H1 (cell line): ENCODE measurements at regions not wholly inside any gene's neighbourhood (a gene's known extent, or its start where the extent isn't known, plus 50 kb on each side); places are given as distances from the start of the nearest gene placed in this dataset.

ENCODE experiments used
- CTCF ChIA-PET: fragments of 300-600 bp; sonication (Branson Sonifier 250); formaldehyde crosslinking; loops from one replicate; lab custom pipeline; 2021; ENCODE audit not compliant: partially characterized antibody; lab: Charles Lee
- POLR2A ChIA-PET: fragments of 300-600 bp; sonication (Branson Sonifier 250); formaldehyde crosslinking; loops from one replicate; lab custom pipeline; 2021; ENCODE audit warnings: inconsistent platforms; ENCODE audit not compliant: partially characterized antibody; lab: Charles Lee
- DNase-seq, 2 experiments: peaks; one replicate each; pipeline versions ENCODE4 v3.0.0 to v3.0.0-alpha.2; 2010 to 2022; ENCODE audit warnings: low spot score in 2 of 2, low read depth in 1 of 2, mixed read lengths in 1 of 2
- FAIRE-seq: peaks from 2 replicates; lab custom pipeline; 2011; peaks lifted over from hg19 to GRCh38; lab: Jason Lieb, UNC
- H2AFZ ChIP-seq: 2 replicates; pipeline ENCODE4 v1.8.1; 2012; ENCODE audit warnings: low read length, inconsistent platforms
- H2AK5ac ChIP-seq: 2 replicates; pipeline ENCODE4 v1.6.1; 2013; ENCODE audit warnings: low read depth, low read length
- H2BK120ac ChIP-seq: replicated peaks from 2 replicates; pipeline ENCODE3; 2013; ENCODE audit warnings: low read depth, low read length, inconsistent platforms
- H2BK12ac ChIP-seq: 2 replicates; pipeline ENCODE4 v1.6.1; 2013; ENCODE audit warnings: low read depth, low read length
- H2BK15ac ChIP-seq: 2 replicates; pipeline ENCODE4 v1.6.1; 2013; ENCODE audit warnings: low read length
- H2BK20ac ChIP-seq: 2 replicates; pipeline ENCODE4 v1.6.1; 2013; ENCODE audit warnings: low read length
- H2BK5ac ChIP-seq: 2 replicates; pipeline ENCODE4 v1.6.1; 2013; ENCODE audit warnings: low read depth, low read length
- H3K14ac ChIP-seq: 2 replicates; pipeline ENCODE4 v1.6.1; 2013; ENCODE audit warnings: inconsistent platforms; ENCODE audit not compliant: insufficient read length
- H3K18ac ChIP-seq: 2 replicates; pipeline ENCODE4 v1.6.1; 2013; ENCODE audit warnings: low read length; ENCODE audit errors: extremely low read depth
- H3K23ac ChIP-seq: 2 replicates; pipeline ENCODE4 v1.6.1; 2013; ENCODE audit warnings: inconsistent platforms; ENCODE audit not compliant: insufficient read length
- H3K23me2 ChIP-seq: 2 replicates; pipeline ENCODE4 v1.6.1; 2013; ENCODE audit warnings: low read depth, low read length
- H3K27ac ChIP-seq: 2 replicates; pipeline ENCODE4 v1.6.1; 2011; ENCODE audit warnings: low read depth, low read length, inconsistent platforms
- H3K27me3 ChIP-seq, 4 experiments: replicated peaks in 1 of 4; 1 replicate in 1 of 4; 2 replicates in 3 of 4; pipeline versions ENCODE4 v1.6.1 to v1.8.1; 2011 to 2013; ENCODE audit warnings: low read length in 3 of 4, mild to moderate bottlenecking in 3 of 4, inconsistent platforms in 2 of 4, mixed read lengths in 2 of 4, moderate library complexity in 1 of 4; ENCODE audit not compliant: control insufficient read depth in 3 of 4, insufficient read depth in 3 of 4; ENCODE audit errors: extremely low read depth in 1 of 4
- H3K36me3 ChIP-seq, 4 experiments: 2 replicates each; pipeline versions ENCODE4 v1.6.1 to v1.8.1; 2011 to 2013; ENCODE audit warnings: mild to moderate bottlenecking in 4 of 4, low read length in 3 of 4, moderate library complexity in 2 of 4, control low read depth in 1 of 4, inconsistent platforms in 1 of 4; ENCODE audit not compliant: insufficient read depth in 4 of 4, control insufficient read depth in 2 of 4
- H3K4ac ChIP-seq: replicated peaks from 2 replicates; pipeline ENCODE3; 2013; ENCODE audit warnings: low read length, low read depth, mixed read lengths, inconsistent platforms; ENCODE audit not compliant: insufficient read length
- H3K4me1 ChIP-seq, 4 experiments: replicated peaks in 1 of 4; 1 replicate in 1 of 4; 2 replicates in 3 of 4; pipeline versions ENCODE4 v1.6.1 to v1.8.1; 2011 to 2013; ENCODE audit warnings: low read length in 3 of 4, inconsistent platforms in 2 of 4, mixed read lengths in 1 of 4; ENCODE audit not compliant: insufficient read depth in 4 of 4, control insufficient read depth in 3 of 4
- H3K4me2 ChIP-seq, 2 experiments: 2 replicates each; pipeline versions ENCODE4 v1.6.1 to v1.8.1; 2011 to 2013; ENCODE audit warnings: low read depth in 2 of 2, low read length in 2 of 2, control low read depth in 1 of 2, inconsistent platforms in 1 of 2, mild to moderate bottlenecking in 1 of 2; ENCODE audit not compliant: insufficient read depth in 1 of 2
- H3K4me3 ChIP-seq, 4 experiments: fragments of 200-600, 300-600 bp in 1 of 4; sonication (generic), shearing (Covaris generic), sonication (Bioruptor Twin) in 1 of 4; 2 replicates each; pipeline versions ENCODE4 v1.5.1 to v1.8.1; 2011 to 2016; ENCODE audit warnings: low read length in 4 of 4, low read depth in 3 of 4, control low read depth in 2 of 4, inconsistent platforms in 2 of 4, mild to moderate bottlenecking in 2 of 4, mixed read lengths in 1 of 4, moderate library complexity in 1 of 4; ENCODE audit not compliant: insufficient read depth in 2 of 4; ENCODE audit errors: extremely low read depth in 1 of 4
- H3K56ac ChIP-seq: replicated peaks from 2 replicates; pipeline ENCODE3; 2013; ENCODE audit warnings: low read depth, mild to moderate bottlenecking, mixed read lengths, low read length, inconsistent platforms; ENCODE audit not compliant: insufficient read length
- H3K79me1 ChIP-seq: 2 replicates; pipeline ENCODE4 v1.6.1; 2013; ENCODE audit warnings: low read depth, low read length, control low read depth
- H3K79me2 ChIP-seq, 2 experiments: 2 replicates each; pipeline versions ENCODE4 v1.6.1 to v1.8.1; 2012 to 2013; ENCODE audit warnings: low read length in 2 of 2, mild to moderate bottlenecking in 2 of 2, inconsistent platforms in 1 of 2; ENCODE audit not compliant: insufficient read depth in 2 of 2, control insufficient read depth in 1 of 2
- H3K9ac ChIP-seq, 4 experiments: replicated peaks in 1 of 4; 1 replicate in 1 of 4; 2 replicates in 3 of 4; pipeline versions ENCODE4 v1.6.1 to v1.8.1; 2011 to 2013; ENCODE audit warnings: low read depth in 3 of 4, low read length in 3 of 4, control low read depth in 2 of 4, mild to moderate bottlenecking in 2 of 4, moderate library complexity in 2 of 4, inconsistent platforms in 1 of 4; ENCODE audit errors: extremely low read depth in 1 of 4
- H3K9me3 ChIP-seq, 2 experiments: 2 replicates each; pipeline versions ENCODE4 v1.6.1 to v1.8.1; 2012 to 2013; ENCODE audit warnings: mild to moderate bottlenecking in 2 of 2, moderate library complexity in 2 of 2, control low read depth in 1 of 2, inconsistent platforms in 1 of 2, low read depth in 1 of 2, low read length in 1 of 2, mixed read lengths in 1 of 2; ENCODE audit not compliant: insufficient read depth in 2 of 2
- H4K20me1 ChIP-seq, 2 experiments: replicated peaks in 1 of 2; 2 replicates each; pipeline versions ENCODE3 to v1.8.1; 2011 to 2013; ENCODE audit warnings: inconsistent platforms in 2 of 2, low read length in 2 of 2, mild to moderate bottlenecking in 1 of 2; ENCODE audit not compliant: insufficient read depth in 2 of 2, control insufficient read depth in 1 of 2
- H4K5ac ChIP-seq: 2 replicates; pipeline ENCODE4 v1.6.1; 2013; ENCODE audit warnings: low read length, low read depth, mixed read lengths, inconsistent platforms; ENCODE audit not compliant: insufficient read length
- H4K8ac ChIP-seq: 2 replicates; pipeline ENCODE4 v1.8.0; 2013; ENCODE audit warnings: mild to moderate bottlenecking, moderate library complexity, low read length, inconsistent platforms; ENCODE audit not compliant: insufficient read depth; ENCODE audit errors: extremely low read depth
- H4K91ac ChIP-seq: replicated peaks from 2 replicates; pipeline ENCODE3; 2013; ENCODE audit warnings: low read length, mixed read lengths, inconsistent platforms; ENCODE audit not compliant: insufficient read length
- CHD1 ChIP-seq: IDR thresholded peaks from 2 replicates; pipeline ENCODE4 v1.6.1; 2012; ENCODE audit warnings: low read depth, low read length, improper control_type of control experiment
- EGR1 ChIP-seq: IDR thresholded peaks from 2 replicates; pipeline ENCODE4 v1.6.1; 2011; ENCODE audit warnings: low read depth, low read length, borderline replicate concordance
- KDM4A ChIP-seq: IDR thresholded peaks from one replicate; pipeline ENCODE4 v1.7.1; 2012; ENCODE audit warnings: low read depth, mild to moderate bottlenecking, moderate library complexity, low read length, inconsistent platforms; ENCODE audit not compliant: severe bottlenecking
- MAFK ChIP-seq: IDR thresholded peaks from 2 replicates; pipeline ENCODE4 v1.6.1; 2012; ENCODE audit warnings: low read depth, mild to moderate bottlenecking, improper control_type of control experiment, low read length
- SP2 ChIP-seq: IDR thresholded peaks from 2 replicates; pipeline ENCODE4 v1.6.1; 2012; ENCODE audit warnings: mild to moderate bottlenecking, low read length, inconsistent platforms
- WGBS, 2 experiments: shearing (Covaris generic) in 1 of 2; methylation state at CpG; one replicate each; pipeline versions ENCODE4 v1.1.6 to v1.1.7; 2013 to 2015; ENCODE audit warnings: low lambda C conversion rate in 2 of 2, mixed read lengths in 2 of 2, inconsistent platforms in 1 of 2, low coverage in 1 of 2, missing lambda C conversion rate in 1 of 2; ENCODE audit not compliant: insufficient replicate concordance in 2 of 2, insufficient coverage in 1 of 2, insufficient read length in 1 of 2; ENCODE audit errors: extremely low coverage in 1 of 2, missing lambda C conversion rate in 1 of 2; 5-methylcytosine and 5-hydroxymethylcytosine counted together
- TF ChIP-seq, protein P1 (sequence below): IDR thresholded peaks from 2 replicates; pipeline ENCODE4 v1.6.1; 2011; ENCODE audit warnings: low read depth, mild to moderate bottlenecking, low read length; ENCODE audit not compliant: insufficient read depth

DNA sequence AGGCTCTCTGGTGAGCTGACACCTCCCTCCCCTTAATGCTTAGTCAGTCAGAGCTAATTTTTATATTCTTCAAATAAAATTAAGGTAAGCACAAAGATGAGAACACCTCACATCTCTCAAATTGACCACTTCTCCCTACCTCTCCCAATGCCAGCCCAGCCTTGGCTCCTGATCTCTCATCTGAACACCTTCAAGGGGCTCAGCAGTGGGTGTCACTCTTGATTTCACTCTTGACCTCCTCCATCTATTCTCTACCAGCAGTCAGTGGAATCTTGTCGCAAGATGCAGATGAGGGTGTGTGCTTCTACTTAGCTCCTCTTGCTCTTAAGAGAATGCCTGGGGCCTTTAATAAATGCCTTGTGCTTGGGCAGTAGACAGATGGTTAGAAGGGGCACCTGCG, 309.0 kb upstream of the IRX3 start:
- H2BK120ac ChIP-seq = no peak overlapping the region
- H3K9ac ChIP-seq = no peak overlapping the region
- no peak overlapping the region for H3K14ac ChIP-seq
- POLR2A ChIA-PET = interaction anchor here (1.5 kb wide), 1 partner anchor 10 kb away, joined by 6 read pairs; no protein-coding TSS in a partner anchor
- no peaks in the 10 kb centered on the region for H3K79me2 ChIP-seq
- H4K5ac ChIP-seq = no peak overlapping the region
- H2AFZ ChIP-seq = no peak overlapping the region
- H2AK5ac ChIP-seq = no peak overlapping the region
- no peak overlapping the region for H3K23ac ChIP-seq
- FAIRE-seq (no peak), DNase-seq (no peak)
- H3K27ac ChIP-seq = no peak overlapping the region
- CTCF ChIA-PET = no interaction called here
- no peak overlapping the region for H2BK20ac ChIP-seq
- no peak overlapping the region for H2BK15ac ChIP-seq
- no peak overlapping the region for H2BK12ac ChIP-seq
- H2BK5ac ChIP-seq = no peak overlapping the region
- no peak overlapping the region for H4K91ac ChIP-seq
- no peaks in the 10 kb centered on the region for H3K36me3 ChIP-seq
- 0 out of 2 replicates have a peak overlapping the region, but pooled peaks have one; percentile 4 for H3K18ac ChIP-seq
- peaks cover 2 to 20% (median 9%) of the 10 kb centered on the region in 4 experiments; a peak in 5 of 7 replicates for H3K27me3 ChIP-seq
- no peaks in the 10 kb centered on the region for H4K20me1 ChIP-seq
- H3K4me1 ChIP-seq = peaks cover 2 to 20% (median 15%) of the 10 kb centered on the region in 4 experiments; a peak in 6 of 7 replicates
- H3K4ac ChIP-seq = no peak overlapping the region
- H3K4me3 ChIP-seq = no peak overlapping the region
- peaks cover 0 to 3% of the 10 kb centered on the region in 2 experiments; a peak in 1 of 4 replicates for H3K9me3 ChIP-seq
- no peak for TF ChIP-seq SP2
- no peak for TF ChIP-seq EGR1
- TF ChIP-seq, protein P1, sequence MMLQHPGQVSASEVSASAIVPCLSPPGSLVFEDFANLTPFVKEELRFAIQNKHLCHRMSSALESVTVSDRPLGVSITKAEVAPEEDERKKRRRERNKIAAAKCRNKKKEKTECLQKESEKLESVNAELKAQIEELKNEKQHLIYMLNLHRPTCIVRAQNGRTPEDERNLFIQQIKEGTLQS = no peak
- no peak for TF ChIP-seq CHD1
- TF ChIP-seq KDM4A = no peak
- TF ChIP-seq MAFK = no peak
- TF ChIP-seq, all 59 proteins: peak for 0
- Histone ChIP-seq H3K23me2 (no peaks in the 10 kb centered on the region), H3K4me2 (no peak overlapping the region; a peak in 2 of 4 replicates), H4K8ac (no peak overlapping the region; the same call in 1 of the 2 replicates), H3K79me1 (no peaks in the 10 kb centered on the region), H3K56ac (no peak overlapping the region)
- WGBS, 2 experiments = 87% methylated on average over 2 of the region's 2 CpGs; no CpG with 5 or more reads in 1 of the 2 experiments
